SK-N-MC (cell line): ENCODE measurements at regions not wholly inside any gene's neighbourhood (a gene's known extent, or its start where the extent isn't known, plus 50 kb on each side); places are given as distances from the start of the nearest gene placed in this dataset.

ENCODE experiments used
- EZH2 ChIP-seq: fragments of 200-600 bp; sonication (generic); IDR thresholded peaks from one replicate; pipeline ENCODE4 v1.6.1; 2017; ENCODE audit warnings: antibody characterized with exemption
- POLR2AphosphoS5 ChIP-seq: IDR thresholded peaks from 2 replicates; pipeline ENCODE4 v1.6.1; 2012; ENCODE audit warnings: mild to moderate bottlenecking, low read depth, low read length, borderline replicate concordance

DNA sequence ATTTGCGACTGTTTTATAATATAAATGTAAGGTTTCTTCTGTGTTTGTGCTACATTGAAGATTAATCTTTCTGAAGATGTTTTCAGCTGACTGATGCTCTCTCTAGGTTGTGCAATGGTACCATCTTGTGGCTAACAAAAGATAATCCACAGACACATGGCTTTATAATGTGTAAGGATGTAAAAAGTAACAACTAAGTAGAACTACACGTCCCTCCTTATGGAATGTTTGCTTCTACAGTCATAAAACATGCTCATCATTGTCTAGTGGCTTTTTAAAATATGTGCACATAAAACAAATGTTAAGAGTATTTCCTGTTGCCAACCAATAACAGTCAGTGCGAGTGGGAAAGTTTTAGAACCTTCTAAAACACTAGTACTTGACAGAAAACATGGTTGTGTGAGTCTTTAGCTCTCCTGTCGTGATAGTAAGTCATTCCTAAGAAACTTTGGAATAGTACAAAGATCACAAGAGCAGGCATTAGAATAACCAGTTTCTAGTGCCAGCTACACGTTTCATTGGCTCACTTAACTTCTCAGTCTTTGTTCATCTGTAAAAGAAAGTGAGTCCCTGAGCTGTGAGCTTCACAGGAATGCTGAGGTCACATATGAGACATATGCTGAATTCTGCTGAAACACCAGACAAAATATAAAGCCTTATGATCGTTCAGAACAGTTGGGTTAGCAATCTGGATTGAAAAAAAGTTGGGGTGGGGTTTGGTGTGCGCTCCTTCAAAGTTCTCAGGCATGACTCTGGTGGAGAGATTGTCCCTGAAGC, 75.7 kb upstream of the GLIS3 start:
- TF ChIP-seq POLR2AphosphoS5 (no peak), EZH2 (no peak)
